Osteocyte (in vitro differentiated cells): ENCODE measurements at regions not wholly inside any gene's neighbourhood (a gene's known extent, or its start where the extent isn't known, plus 50 kb on each side); places are given as distances from the start of the nearest gene placed in this dataset.

Experiments
- DNase-seq: peaks from one replicate; pipeline ENCODE4 v3.0.0; 2021; ENCODE audit warnings: mixed read lengths; ENCODE audit not compliant: unreplicated experiment; ENCODE audit errors: extremely low spot score
- H3K27ac Mint-ChIP-seq: one replicate; pipeline ENCODE4 v1.8.0; 2021; ENCODE audit warnings: mild to moderate bottlenecking, mixed read lengths; ENCODE audit not compliant: unreplicated experiment
- H3K27me3 Mint-ChIP-seq: one replicate; pipeline ENCODE4 v1.8.0; 2021; ENCODE audit warnings: mixed read lengths; ENCODE audit not compliant: unreplicated experiment
- H3K36me3 Mint-ChIP-seq: one replicate; pipeline ENCODE4 v1.8.0; 2021; ENCODE audit warnings: mixed read lengths; ENCODE audit not compliant: unreplicated experiment
- H3K4me1 Mint-ChIP-seq: one replicate; pipeline ENCODE4 v1.8.0; 2021; ENCODE audit warnings: mixed read lengths; ENCODE audit not compliant: unreplicated experiment
- H3K4me3 Mint-ChIP-seq: one replicate; pipeline ENCODE4 v1.8.0; 2021; ENCODE audit warnings: mild to moderate bottlenecking, moderate library complexity, mixed read lengths; ENCODE audit not compliant: unreplicated experiment
- H3K9me3 Mint-ChIP-seq: one replicate; pipeline ENCODE4 v1.8.0; 2021; ENCODE audit warnings: mixed read lengths; ENCODE audit not compliant: unreplicated experiment
- CTCF ChIP-seq: fragments of 200-600 bp; sonication (generic); IDR thresholded peaks from 2 replicates; pipeline ENCODE4 v1.5.0; 2021; ENCODE audit warnings: antibody characterized with exemption, mild to moderate bottlenecking, moderate library complexity

DNA sequence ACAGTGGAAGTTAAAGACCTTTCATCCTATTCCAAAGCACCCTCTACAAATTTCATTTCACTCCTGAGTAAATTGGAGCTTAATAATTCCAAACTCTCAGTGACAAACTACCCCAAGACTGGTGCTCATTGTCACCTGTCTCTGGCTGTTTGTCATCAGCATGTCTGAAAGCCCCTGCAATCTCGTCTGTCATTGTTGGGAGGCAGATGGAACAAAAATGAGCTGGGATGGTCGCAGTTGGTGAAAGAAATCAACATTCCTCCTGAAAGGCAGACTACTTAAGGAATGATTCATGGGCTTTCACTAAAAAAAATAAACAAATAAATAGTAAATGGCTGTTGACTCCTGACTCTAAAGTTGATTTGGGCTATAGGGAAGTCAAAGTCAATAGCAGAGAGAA lies 69.7 kb upstream of the PALS2 start:
- Mint-ChIP-seq H3K4me3 (no peak overlapping the region), H3K9me3 (no peaks in the 10 kb centered on the region), H3K27me3 (peaks cover 13% of the 10 kb centered on the region), H3K4me1 (peaks cover 18% of the 10 kb centered on the region), H3K27ac (no peak overlapping the region), H3K36me3 (no peaks in the 10 kb centered on the region)
- no peak for DNase-seq
- TF ChIP-seq CTCF, result no peak

- no peak for DNase-seq
- H3K4me3 Mint-ChIP-seq, result no peak overlapping the region
- peaks cover 13% of the 10 kb centered on the region for H3K27me3 Mint-ChIP-seq
- H3K36me3 Mint-ChIP-seq, result no peaks in the 10 kb centered on the region
- no peak for TF ChIP-seq CTCF
- no peaks in the 10 kb centered on the region for H3K9me3 Mint-ChIP-seq
- H3K4me1 Mint-ChIP-seq, result peaks cover 13% of the 10 kb centered on the region
- no peak overlapping the region for H3K27ac Mint-ChIP-seq
These were observed 69.2 kb upstream of the PALS2 start for GRCh38 chr7:24504040-24504439.

- no peak overlapping the region for H3K4me3 Mint-ChIP-seq
- peaks cover 13% of the 10 kb centered on the region for H3K4me1 Mint-ChIP-seq
- no peak for TF ChIP-seq CTCF
- H3K27ac Mint-ChIP-seq, result no peak overlapping the region
- H3K27me3 Mint-ChIP-seq, result peaks cover 9% of the 10 kb centered on the region
- no peak for DNase-seq
- no peaks in the 10 kb centered on the region for H3K9me3 Mint-ChIP-seq
- H3K36me3 Mint-ChIP-seq, result no peaks in the 10 kb centered on the region
These were observed 68.4 kb upstream of the PALS2 start for GRCh38 chr7:24504836-24505235.

GRCh38 chr7:24505968-24506367 lies 67.3 kb upstream of the PALS2 start:
- Mint-ChIP-seq H3K9me3 (no peaks in the 10 kb centered on the region), H3K27ac (no peak overlapping the region), H3K4me1 (peaks cover 8% of the 10 kb centered on the region), H3K4me3 (no peak overlapping the region), H3K27me3 (peaks cover under 1% of the 10 kb centered on the region), H3K36me3 (no peaks in the 10 kb centered on the region)
- TF ChIP-seq CTCF, result no peak
- DNase-seq, result no peak

DNA sequence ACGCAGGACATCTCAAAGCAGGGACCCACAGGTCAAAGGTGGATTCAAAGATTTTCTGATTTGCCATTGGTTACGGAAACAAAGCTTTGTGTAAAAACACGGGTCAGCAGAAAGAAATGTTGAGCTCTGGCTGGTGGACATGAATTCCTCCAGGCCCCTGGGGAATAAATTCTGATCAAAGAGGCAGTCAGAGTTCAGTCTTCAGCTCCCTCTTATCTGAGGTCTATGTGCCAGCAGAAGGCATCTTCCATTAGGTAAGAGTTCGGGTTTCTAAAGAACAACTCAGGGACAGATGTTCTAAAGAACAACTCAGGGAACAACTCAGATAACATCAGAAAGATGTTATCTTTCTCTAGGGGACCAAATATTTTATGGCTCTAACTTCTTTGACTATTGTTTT lies 64.9 kb upstream of the PALS2 start:
- TF ChIP-seq CTCF, result no peak
- no peak for DNase-seq
- Mint-ChIP-seq H3K4me3 (no peak overlapping the region), H3K27me3 (peaks cover 3% of the 10 kb centered on the region), H3K4me1 (no peaks in the 10 kb centered on the region), H3K36me3 (no peaks in the 10 kb centered on the region), H3K27ac (no peak overlapping the region), H3K9me3 (no peaks in the 10 kb centered on the region)
